HCT116 (cell line): ENCODE measurements at regions not wholly inside any gene's neighbourhood (a gene's known extent, or its start where the extent isn't known, plus 50 kb on each side); places are given as distances from the start of the nearest gene placed in this dataset.

ENCODE experiments used
- ATAC-seq: fragments of 200-7000 bp; cut with Tn5 transposase; 2 replicates; pipeline ENCODE4 v1.9.1; 2020; ENCODE audit warnings: mild to moderate bottlenecking, moderate library complexity
- BruUV-seq: library from RNA; stranded (reverse); fragments of 400-500 nt; replicated peaks from 2 replicates; lab custom pipeline; 2021; lab: Mats Ljungman, UMichigan
- CTCF ChIA-PET: fragments of 300-600 bp; sonication (Branson Sonifier 250); formaldehyde crosslinking; loops from one replicate; lab custom pipeline; 2021; ENCODE audit warnings: antibody characterized with exemption; lab: Charles Lee
- POLR2A ChIA-PET: fragments of 300-600, 350-600 bp; sonication (Branson Sonifier 250); formaldehyde crosslinking; loops from one replicate; lab custom pipeline; 2021; ENCODE audit warnings: antibody characterized with exemption; lab: Charles Lee
- RAD21 ChIA-PET, 2 experiments: fragments of 300-600 bp; sonication (Branson Sonifier 250); formaldehyde crosslinking; loops; one replicate each; lab custom pipeline; 2023; ENCODE audit warnings: low total read pairs in 2 of 2; ENCODE audit not compliant: uncharacterized antibody in 2 of 2, unreplicated experiment in 2 of 2, low non-redundant PET in 1 of 2; lab: Charles Lee
- DNase-seq: peaks from one replicate; pipeline ENCODE4 v3.0.0-alpha.2; 2010; ENCODE audit warnings: low read depth, low spot score
- H2AFZ ChIP-seq: fragments of 200-600 bp; shearing (Covaris generic), sonication (generic); 2 replicates; pipeline ENCODE4 v1.6.1; 2017; ENCODE audit warnings: low read depth, mixed run types, mixed read lengths, antibody characterized with exemption, low read length; ENCODE audit not compliant: poor library complexity, severe bottlenecking
- H3K27ac ChIP-seq: 2 replicates; pipeline ENCODE4 v1.5.1; 2012; ENCODE audit warnings: low read depth, low read length
- H3K27me3 ChIP-seq: fragments of 200-600 bp; sonication (generic); 2 replicates; pipeline ENCODE4 v1.6.1; 2016; ENCODE audit warnings: mixed run types, low read length, mixed read lengths; ENCODE audit not compliant: insufficient read depth
- H3K36me3 ChIP-seq, 2 experiments: fragments of 200-500 bp in 1 of 2; fragments of 200-600 bp in 1 of 2; sonication (Bioruptor generic) in 1 of 2; sonication (generic) in 1 of 2; 2 replicates each; pipeline versions ENCODE4 v1.5.1 to v1.6.1; 2014 to 2016; ENCODE audit warnings: low read length in 2 of 2, inconsistent platforms in 1 of 2, mixed read lengths in 1 of 2, mixed run types in 1 of 2; ENCODE audit not compliant: insufficient read depth in 2 of 2, control insufficient read depth in 1 of 2
- H3K4me1 ChIP-seq, 2 experiments: fragments of 200-600 bp in 1 of 2; sonication (generic) in 1 of 2; 2 replicates each; pipeline versions ENCODE4 v1.5.1 to v1.6.1; 2012 to 2017; ENCODE audit warnings: low read length in 2 of 2, inconsistent platforms in 1 of 2, mild to moderate bottlenecking in 1 of 2, mixed read lengths in 1 of 2, mixed run types in 1 of 2, moderate library complexity in 1 of 2; ENCODE audit not compliant: insufficient read depth in 2 of 2, control insufficient read depth in 1 of 2
- H3K4me2 ChIP-seq: fragments of 200-600 bp; sonication (generic); 2 replicates; pipeline ENCODE4 v1.6.1; 2017; ENCODE audit warnings: mixed run types, low read length, mixed read lengths
- H3K4me3 ChIP-seq, 2 experiments: fragments of 200-600 bp in 1 of 2; sonication (generic) in 1 of 2; replicated peaks in 1 of 2; 2 replicates each; pipeline ENCODE4 v1.5.1; 2011 to 2016; ENCODE audit warnings: low read length in 2 of 2, control low read depth in 1 of 2, low read depth in 1 of 2, mild to moderate bottlenecking in 1 of 2, mixed read lengths in 1 of 2, mixed run types in 1 of 2
- H3K79me2 ChIP-seq: fragments of 200-600 bp; sonication (generic); 2 replicates; pipeline ENCODE4 v1.6.1; 2017; ENCODE audit warnings: mild to moderate bottlenecking, mixed run types, low read length, moderate library complexity, mixed read lengths; ENCODE audit not compliant: insufficient read depth
- H3K9ac ChIP-seq: fragments of 200-600 bp; sonication (generic); 2 replicates; pipeline ENCODE4 v1.6.1; 2016; ENCODE audit warnings: low read length, mixed read lengths
- H3K9me2 ChIP-seq: fragments of 200-600 bp; sonication (generic), shearing (Covaris generic); 2 replicates; pipeline ENCODE4 v1.6.1; 2017; ENCODE audit warnings: mixed run types, mild to moderate bottlenecking, moderate library complexity; ENCODE audit not compliant: insufficient read depth
- H3K9me3 ChIP-seq, 2 experiments: fragments of 200-500 bp in 1 of 2; fragments of 200-600 bp in 1 of 2; sonication (Bioruptor generic) in 1 of 2; sonication (generic) in 1 of 2; 2 replicates each; pipeline ENCODE4 v1.6.1; 2014 to 2017; ENCODE audit warnings: low read length in 2 of 2, mixed read lengths in 2 of 2, inconsistent platforms in 1 of 2, low read depth in 1 of 2, mild to moderate bottlenecking in 1 of 2, mixed run types in 1 of 2, moderate library complexity in 1 of 2; ENCODE audit not compliant: control insufficient read depth in 1 of 2, insufficient read depth in 1 of 2
- H4K20me1 ChIP-seq: fragments of 200-600 bp; sonication (generic), shearing (Covaris generic); 2 replicates; pipeline ENCODE4 v1.6.1; 2017; ENCODE audit warnings: mixed run types, mild to moderate bottlenecking, moderate library complexity; ENCODE audit not compliant: insufficient read depth
- CBX3 ChIP-seq: IDR thresholded peaks from 2 replicates; pipeline ENCODE4 v1.6.1; 2012; ENCODE audit warnings: low read depth
- CTCF ChIP-seq, 3 experiments: fragments of 200-600 bp in 1 of 3; sonication (generic) in 1 of 3; IDR thresholded peaks in 2 of 3; conservative IDR thresholded peaks in 1 of 3; 2 replicates each; pipeline ENCODE4 v1.5.1; 2012 to 2017; ENCODE audit warnings: low read depth in 2 of 3, low read length in 2 of 3, antibody characterized with exemption in 1 of 3, borderline replicate concordance in 1 of 3, control low read depth in 1 of 3, mild to moderate bottlenecking in 1 of 3, mixed read lengths in 1 of 3, mixed run types in 1 of 3, moderate library complexity in 1 of 3; ENCODE audit not compliant: insufficient read depth in 1 of 3
- EGR1 ChIP-seq: IDR thresholded peaks from 2 replicates; pipeline ENCODE4 v1.6.1; 2012; ENCODE audit warnings: low read depth
- FOSL1 ChIP-seq: IDR thresholded peaks from 2 replicates; pipeline ENCODE4 v1.6.1; 2012; ENCODE audit warnings: low read depth
- JUND ChIP-seq: IDR thresholded peaks from 2 replicates; pipeline ENCODE4 v1.6.1; 2012
- POLR2AphosphoS5 ChIP-seq: IDR thresholded peaks from 2 replicates; pipeline ENCODE4 v1.6.1; 2011; ENCODE audit warnings: mild to moderate bottlenecking, low read depth, low read length, moderate library complexity
- SIN3A ChIP-seq: IDR thresholded peaks from 2 replicates; pipeline ENCODE4 v1.6.1; 2012; ENCODE audit warnings: low read depth
- SP1 ChIP-seq: IDR thresholded peaks from 2 replicates; pipeline ENCODE4 v1.6.1; 2012; ENCODE audit warnings: low read depth
- TCF7L2 ChIP-seq: IDR thresholded peaks from 2 replicates; pipeline ENCODE4 v1.7.0; 2011; ENCODE audit warnings: borderline replicate concordance, inconsistent platforms; ENCODE audit not compliant: insufficient read depth, insufficient read length; ENCODE audit errors: extremely low read depth
- ZFX ChIP-seq: fragments of 450-650 bp; IDR thresholded peaks from 2 replicates; pipeline ENCODE4 v1.6.1; 2017
- ZNF274 ChIP-seq: fragments of 200-500 bp; sonication (Bioruptor generic); IDR thresholded peaks from 2 replicates; pipeline ENCODE4 v1.6.1; 2014; ENCODE audit warnings: mild to moderate bottlenecking, low read depth, low read length, inconsistent platforms
- intact Hi-C: fragments of 100-400 bp; cut with micrococcal nuclease; formaldehyde crosslinking; loops from 2 replicates; pipeline ENCODE4 v1.10.0; 2022
- TF ChIP-seq, protein P1 (sequence below): IDR thresholded peaks from 2 replicates; pipeline ENCODE4 v1.6.1; 2012
- TF ChIP-seq, protein P2 (sequence below): IDR thresholded peaks from 2 replicates; pipeline ENCODE4 v1.6.1; 2012
- TF ChIP-seq, protein P3 (sequence below): IDR thresholded peaks from 2 replicates; pipeline ENCODE4 v1.6.1; 2012; ENCODE audit warnings: low read depth

DNA sequence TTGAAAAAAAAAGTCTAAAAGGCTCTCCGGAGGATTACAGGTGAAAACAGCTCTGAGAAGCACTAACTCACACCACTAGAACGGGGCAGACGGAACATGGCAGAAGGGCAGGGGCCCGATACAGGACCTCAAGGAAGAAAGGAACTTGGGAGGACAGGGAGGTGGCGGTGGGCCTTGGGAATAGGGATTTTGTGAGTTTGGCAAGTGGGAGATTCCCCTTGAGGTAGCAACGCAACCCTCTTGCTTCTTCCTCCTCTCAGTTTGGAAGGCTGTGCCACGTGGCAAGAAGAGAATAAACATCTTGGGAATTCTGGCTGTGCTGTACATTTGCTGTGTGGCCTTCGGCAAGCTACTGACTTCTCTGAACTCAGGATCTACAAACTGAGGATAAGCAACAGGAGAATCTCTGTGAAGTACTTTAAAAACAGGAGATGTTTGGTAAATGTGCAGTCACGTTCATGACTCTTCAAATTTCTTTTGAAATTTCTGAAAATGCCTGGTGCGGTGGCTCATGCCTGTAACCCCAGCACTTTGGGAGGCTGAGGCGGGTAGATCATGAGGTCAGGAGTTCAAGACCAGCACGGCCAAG, 220.8 kb downstream of the BCAS1 start (continued):
- TF ChIP-seq, protein P1, sequence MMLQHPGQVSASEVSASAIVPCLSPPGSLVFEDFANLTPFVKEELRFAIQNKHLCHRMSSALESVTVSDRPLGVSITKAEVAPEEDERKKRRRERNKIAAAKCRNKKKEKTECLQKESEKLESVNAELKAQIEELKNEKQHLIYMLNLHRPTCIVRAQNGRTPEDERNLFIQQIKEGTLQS, result no peak
- no peak for TF ChIP-seq CBX3
- TF ChIP-seq ZFX, result no peak
- TF ChIP-seq FOSL1, result no peak
- TF ChIP-seq POLR2AphosphoS5, result no peak
- TF ChIP-seq CTCF (IDR thresholded peaks at IDR 0.05 in 2 of 3, conservative IDR thresholded peaks at IDR 0.05 in 1 of 3; ENCODE audit: borderline replicate concordance in 1 of 3, insufficient read depth in 1 of 3, low read depth in 2 of 3, low read length in 2 of 3), result no peak
- TF ChIP-seq, protein P2, sequence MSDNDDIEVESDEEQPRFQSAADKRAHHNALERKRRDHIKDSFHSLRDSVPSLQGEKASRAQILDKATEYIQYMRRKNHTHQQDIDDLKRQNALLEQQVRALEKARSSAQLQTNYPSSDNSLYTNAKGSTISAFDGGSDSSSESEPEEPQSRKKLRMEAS, result no peak
- TF ChIP-seq EGR1, result no peak
- TF ChIP-seq SIN3A, result no peak
- TF ChIP-seq JUND, result no peak

DNA sequence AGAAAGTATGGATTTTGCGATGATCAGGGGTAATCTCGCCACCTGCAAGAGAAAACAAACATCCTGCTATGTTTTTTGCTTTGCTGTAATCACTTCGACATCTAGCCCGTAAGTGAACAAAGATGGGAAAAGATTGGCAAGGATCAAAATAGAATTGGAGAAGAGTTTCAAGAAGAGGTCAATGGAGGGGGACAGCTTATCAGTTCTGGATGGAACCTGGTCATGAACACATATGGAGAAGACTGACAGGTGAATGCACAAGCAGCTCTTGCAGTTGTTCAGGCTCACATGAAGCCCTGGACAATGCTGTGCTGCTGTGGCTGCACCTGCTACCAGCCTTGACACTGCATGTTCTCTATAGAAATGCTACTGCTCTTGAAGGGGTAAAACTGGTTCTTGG, 222.1 kb downstream of the BCAS1 start:
- no peak overlapping the region for H2AFZ ChIP-seq
- no peaks in the 10 kb centered on the region for H4K20me1 ChIP-seq
- no peak overlapping the region for H3K9ac ChIP-seq
- RAD21 ChIA-PET, result no interaction called here
- CTCF ChIA-PET, result no interaction called here
- no peaks in the 10 kb centered on the region for H3K9me3 ChIP-seq
- intact Hi-C loops, result no loop called here
- H3K79me2 ChIP-seq, result no peaks in the 10 kb centered on the region
- POLR2A ChIA-PET, result no interaction called here
- ATAC-seq, result no peak
- no peak overlapping the region for H3K4me2 ChIP-seq
- H3K27ac ChIP-seq, result no peak overlapping the region
- H3K27me3 ChIP-seq, result no peaks in the 10 kb centered on the region
- no TSS peak for BruUV-seq
- no peaks in the 10 kb centered on the region for H3K9me2 ChIP-seq
- no peaks in the 10 kb centered on the region for H3K36me3 ChIP-seq
- no peaks in the 10 kb centered on the region for H3K4me1 ChIP-seq
- no peak overlapping the region for H3K4me3 ChIP-seq
- TF ChIP-seq TCF7L2 (no peak), CBX3 (no peak), JUND (no peak), SP1 (no peak), ZNF274 (no peak), EGR1 (no peak)
- TF ChIP-seq, protein P1, result no peak
- TF ChIP-seq, protein P3, sequence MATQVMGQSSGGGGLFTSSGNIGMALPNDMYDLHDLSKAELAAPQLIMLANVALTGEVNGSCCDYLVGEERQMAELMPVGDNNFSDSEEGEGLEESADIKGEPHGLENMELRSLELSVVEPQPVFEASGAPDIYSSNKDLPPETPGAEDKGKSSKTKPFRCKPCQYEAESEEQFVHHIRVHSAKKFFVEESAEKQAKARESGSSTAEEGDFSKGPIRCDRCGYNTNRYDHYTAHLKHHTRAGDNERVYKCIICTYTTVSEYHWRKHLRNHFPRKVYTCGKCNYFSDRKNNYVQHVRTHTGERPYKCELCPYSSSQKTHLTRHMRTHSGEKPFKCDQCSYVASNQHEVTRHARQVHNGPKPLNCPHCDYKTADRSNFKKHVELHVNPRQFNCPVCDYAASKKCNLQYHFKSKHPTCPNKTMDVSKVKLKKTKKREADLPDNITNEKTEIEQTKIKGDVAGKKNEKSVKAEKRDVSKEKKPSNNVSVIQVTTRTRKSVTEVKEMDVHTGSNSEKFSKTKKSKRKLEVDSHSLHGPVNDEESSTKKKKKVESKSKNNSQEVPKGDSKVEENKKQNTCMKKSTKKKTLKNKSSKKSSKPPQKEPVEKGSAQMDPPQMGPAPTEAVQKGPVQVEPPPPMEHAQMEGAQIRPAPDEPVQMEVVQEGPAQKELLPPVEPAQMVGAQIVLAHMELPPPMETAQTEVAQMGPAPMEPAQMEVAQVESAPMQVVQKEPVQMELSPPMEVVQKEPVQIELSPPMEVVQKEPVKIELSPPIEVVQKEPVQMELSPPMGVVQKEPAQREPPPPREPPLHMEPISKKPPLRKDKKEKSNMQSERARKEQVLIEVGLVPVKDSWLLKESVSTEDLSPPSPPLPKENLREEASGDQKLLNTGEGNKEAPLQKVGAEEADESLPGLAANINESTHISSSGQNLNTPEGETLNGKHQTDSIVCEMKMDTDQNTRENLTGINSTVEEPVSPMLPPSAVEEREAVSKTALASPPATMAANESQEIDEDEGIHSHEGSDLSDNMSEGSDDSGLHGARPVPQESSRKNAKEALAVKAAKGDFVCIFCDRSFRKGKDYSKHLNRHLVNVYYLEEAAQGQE, result no peak
- TF ChIP-seq, all 23 proteins: peak for 0
- no peak for DNase-seq
